Hippocampal formation (tissue), 2 donors: ENCODE measurements at regions not wholly inside any gene's neighbourhood (a gene's known extent, or its start where the extent isn't known, plus 50 kb on each side); places are given as distances from the start of the nearest gene placed in this dataset.
A peak's percentile ranks its signal among the peaks of the same experiment; 100 is the strongest.

Experiments
- DNase-seq, 2 donors: peaks; one replicate each; lab custom pipeline; 2025; lab: John Stamatoyannopoulos, UW

DNA sequence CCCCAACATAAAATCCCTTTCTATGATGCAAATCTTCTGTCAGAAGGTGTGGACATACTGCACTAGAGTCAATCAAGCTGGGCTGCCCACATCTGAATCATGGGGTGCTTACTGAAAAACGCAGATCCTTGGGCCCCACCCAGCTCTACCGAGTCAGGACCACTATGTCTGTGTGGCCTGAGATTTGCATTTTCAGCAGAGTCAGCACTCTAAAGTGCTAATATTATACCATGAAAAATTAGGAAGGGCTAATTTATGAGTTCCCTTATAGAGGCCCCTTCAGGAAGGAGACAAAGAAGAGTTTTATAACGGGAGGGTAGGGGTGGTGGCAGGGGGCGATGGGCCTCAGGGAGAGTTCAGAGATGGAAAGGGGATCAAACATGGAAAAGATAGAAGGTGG lies 163.3 kb upstream of the NABP1 start:
- DNase-seq: no peak

DNA sequence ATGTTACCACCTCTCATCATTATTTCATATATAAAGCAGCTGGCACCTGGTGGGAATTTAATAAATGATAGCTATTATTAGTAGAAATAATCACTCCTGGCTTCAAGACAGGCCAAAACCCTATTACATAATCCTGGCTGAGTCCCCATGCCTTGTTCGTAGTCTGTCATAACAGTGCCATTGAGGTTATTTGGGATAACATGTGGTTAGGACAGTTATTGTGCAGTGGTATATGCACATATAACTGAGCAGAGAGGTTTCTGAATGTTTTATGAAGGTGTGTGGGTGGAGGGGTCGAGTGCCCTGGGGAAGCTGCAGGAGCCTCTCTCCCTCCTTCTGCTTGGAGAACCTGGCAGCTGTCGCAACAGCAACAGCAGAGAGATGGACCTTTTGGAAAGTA lies 162.4 kb upstream of the NABP1 start:
- DNase-seq: no peak

DNA sequence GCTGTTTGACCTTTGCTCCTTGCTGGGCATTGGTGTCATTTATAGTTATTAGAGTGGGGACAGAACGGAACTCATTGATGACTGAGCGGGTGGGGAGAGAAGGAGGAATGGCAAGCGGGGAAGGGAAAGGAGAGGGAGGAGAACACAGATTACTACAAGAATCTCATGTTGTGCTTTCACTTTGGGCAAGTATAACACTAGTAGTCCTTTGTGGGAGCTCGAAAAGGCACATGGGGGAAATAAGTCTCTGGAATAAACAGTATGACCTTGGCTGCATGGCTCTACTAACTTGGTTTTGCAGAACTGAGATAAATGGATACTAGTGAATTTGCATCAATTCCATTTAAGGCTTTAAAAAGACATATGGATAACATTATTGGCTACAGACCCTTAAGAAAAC lies 161.7 kb upstream of the NABP1 start:
- DNase-seq: no peak

DNA sequence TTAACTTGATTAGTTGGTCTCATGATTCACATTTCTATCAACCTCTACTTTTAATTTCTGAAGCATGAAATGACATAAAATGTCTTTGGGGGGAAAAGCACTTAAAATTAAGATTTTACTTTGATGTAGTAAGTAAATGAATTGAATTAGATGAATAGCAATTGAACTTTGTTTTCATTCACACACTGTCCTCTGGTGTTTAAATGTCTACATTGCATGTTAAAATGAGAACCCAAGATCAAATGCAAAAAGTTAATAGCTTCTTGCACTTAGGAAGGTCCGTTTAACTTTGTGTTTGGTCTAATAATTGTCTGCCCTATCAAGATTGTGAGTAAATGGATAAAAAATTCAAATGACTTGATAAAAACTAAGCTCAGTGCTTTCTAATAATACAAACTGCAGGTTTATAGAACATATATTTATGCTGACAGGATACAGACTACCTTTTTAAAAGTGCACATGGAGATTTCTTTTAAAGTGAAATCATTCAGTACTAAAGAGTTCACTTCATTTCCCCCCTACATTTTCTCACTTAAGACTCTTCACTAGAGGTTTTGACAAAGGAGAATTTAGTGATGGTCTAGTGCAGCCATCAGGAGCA lies 156.2 kb upstream of the NABP1 start:
- DNase-seq: peak in 1 of 2 donors; percentile 58

DNA sequence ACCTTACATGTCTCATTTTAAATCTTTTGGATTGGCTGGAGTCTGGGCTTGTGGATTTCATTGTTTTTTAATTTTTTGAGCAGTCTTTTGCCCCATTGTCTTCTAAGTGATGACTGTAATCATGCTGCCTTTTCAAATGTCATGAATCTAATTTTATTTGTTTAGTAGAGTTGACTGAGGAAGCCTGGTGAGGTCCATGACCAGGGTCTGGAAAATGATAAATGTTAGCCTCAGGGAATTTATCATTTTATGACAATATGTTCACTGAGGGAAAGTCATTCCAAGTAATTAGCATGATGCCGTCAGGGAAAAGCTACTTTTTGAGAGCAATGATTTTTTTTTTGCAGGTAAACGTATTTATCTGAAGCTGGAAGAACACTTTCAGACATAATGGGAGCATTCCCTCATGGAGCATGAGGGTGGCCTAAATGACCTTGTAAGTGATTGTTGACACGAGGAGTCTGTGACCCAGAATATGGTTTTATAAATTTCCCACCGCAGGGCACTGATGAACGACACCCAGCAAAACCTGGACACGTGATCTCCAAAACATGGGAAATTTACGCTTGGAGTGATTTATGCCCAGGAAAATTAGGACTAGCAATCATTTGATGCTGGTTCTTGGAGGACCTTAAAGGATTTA lies 155.3 kb upstream of the NABP1 start:
- no peak for DNase-seq

DNA sequence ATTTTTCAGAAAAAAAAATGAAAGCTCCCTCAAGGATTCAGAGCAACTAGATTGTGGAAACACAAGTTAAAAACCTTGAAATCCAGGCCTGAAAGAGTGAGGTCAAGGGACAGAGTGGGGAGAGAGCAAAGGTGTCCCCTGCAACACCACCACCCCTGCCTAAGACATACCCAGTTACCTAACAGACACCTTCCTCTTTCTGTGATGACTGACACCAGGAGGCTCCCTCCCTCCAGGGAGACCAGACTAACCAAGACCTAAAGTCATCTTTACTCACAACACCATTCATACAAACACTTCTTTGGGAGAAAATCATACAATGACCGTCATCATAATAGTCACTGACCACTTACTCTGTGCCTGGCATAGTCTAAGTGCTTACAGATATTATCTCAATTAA lies 151.8 kb upstream of the NABP1 start:
- DNase-seq: no peak

DNA sequence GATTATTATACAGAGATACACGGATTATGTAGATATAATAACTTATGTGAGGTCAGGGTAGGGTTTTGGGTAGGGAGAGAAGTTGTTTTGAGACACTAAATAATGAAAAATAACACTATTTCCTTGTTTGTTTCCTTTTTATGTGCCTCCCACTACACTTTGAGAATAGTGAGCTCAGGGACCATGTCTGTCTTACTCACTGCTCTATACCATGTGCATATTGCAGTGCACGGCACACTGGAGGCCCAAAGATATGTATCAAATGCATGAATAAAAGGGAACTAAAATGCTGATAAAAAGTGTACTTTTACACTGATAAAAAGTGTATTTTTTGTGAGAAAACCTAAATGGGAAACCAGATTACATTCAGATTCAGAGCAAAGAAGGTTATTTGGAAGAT lies 151.4 kb upstream of the NABP1 start:
- no peak for DNase-seq

DNA sequence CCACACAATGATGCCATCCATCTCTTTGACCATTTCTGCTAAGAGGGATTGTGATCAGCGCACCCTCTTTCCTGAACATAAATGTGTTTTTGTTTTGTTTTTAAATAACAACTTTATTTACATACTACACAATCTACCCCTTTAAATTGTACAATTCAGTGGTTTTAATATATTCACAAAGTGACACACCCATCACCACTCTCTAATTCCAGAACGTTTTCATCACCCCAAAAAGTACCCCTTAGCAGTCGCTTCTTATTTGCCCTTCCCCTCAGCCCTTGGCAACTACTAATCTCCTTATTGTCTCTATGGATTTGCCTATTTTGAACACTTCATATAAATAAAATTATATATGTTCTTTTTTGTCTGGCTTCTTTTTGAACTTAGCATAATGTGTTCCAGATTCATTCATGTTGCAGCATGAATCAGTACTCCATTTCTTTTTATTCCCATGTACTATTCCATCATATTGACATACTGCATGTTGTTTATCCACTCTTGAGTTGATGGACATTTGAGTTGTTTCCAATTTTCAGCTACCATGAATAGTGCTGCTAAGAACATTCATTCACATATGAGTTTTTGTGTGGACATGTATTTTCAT lies 150.9 kb upstream of the NABP1 start:
- no peak for DNase-seq

DNA sequence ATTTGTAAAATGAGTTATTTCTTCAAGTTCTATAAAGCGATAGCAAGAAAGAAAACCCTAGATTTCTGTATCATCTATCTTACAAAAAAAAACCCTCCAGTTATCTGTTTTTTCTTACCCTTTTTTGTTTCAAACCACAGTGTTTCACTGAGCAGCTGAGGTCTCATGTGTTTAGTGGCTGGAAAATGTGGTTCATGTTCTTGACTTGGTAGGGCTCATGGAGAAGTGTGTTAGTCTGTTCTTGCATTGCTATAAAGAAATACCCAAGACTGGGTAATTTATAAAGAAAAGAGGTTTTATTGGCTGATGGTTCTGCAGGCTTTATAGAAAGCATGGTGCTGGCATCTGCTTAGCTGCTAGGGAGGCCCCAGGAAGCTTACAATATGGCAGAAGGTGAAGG lies 147.3 kb upstream of the NABP1 start:
- DNase-seq: no peak

DNA sequence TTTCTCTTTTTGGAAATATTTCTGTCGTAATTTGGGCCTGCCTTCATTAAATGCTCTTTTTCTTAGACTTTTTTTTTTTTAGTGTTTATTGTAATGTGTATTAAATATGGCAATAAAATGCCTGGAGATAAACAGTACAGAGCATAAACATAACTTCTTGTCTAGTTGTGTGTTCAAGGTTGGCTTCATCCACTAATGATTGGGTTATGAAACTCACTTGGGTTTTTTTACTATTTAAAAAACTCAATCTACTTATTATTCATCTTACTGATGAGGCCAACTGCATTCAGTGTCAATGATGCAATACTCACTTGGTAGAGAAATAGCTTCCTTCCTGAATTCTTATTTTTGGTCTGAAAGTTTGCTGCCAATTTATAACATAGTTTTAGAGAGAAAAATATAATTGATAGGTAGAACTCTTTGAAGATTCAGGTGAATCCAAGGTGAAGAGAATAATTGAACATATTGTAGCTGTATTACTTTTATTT lies 144.2 kb upstream of the NABP1 start:
- no peak for DNase-seq

DNA sequence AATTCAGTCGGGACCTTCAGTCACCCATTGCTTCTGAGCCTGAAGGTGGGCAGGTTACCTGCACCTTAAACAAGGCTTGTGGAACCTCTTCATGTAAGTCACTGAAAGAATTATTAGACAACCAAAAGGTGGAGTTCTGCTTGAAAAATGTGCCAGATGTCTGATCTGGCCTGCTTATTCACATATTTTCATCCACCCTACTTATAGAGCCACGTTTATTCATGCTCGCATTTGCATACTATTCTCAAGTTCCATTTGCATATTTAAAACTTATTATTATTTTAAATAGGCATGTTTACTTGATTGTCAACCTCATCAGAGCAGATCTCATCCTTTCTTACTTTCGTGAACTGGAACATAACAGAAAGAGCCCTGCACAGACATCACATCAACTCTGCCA lies 140.0 kb upstream of the NABP1 start:
- no peak for DNase-seq

DNA sequence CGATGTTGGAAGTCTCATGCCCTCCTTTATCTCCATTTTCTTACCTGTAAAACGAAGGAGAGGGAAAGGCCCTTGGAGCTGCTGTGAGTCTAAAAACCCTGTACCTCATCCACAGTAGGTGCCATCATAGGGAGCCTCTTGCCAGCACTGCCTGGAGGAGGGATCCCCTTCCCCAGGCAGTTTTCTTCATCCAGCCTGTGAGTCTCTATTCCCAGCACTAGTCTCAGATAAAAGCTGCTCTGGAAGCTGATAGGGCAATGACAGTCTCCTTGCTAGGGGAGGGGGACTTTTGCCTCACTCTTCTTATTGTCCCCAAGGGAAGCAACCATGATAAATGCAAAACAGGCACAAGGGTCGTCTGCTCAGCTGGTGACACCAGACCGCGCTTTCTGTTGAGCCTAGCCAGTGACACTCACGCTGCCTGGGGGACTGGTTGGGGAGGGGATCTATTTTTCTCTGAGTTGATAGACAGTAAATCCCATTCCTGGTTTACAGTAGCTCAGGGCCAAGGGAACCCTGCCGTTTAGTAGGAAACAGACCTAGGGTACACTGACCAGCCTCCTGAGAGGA lies 139.5 kb upstream of the NABP1 start:
- no peak for DNase-seq

DNA sequence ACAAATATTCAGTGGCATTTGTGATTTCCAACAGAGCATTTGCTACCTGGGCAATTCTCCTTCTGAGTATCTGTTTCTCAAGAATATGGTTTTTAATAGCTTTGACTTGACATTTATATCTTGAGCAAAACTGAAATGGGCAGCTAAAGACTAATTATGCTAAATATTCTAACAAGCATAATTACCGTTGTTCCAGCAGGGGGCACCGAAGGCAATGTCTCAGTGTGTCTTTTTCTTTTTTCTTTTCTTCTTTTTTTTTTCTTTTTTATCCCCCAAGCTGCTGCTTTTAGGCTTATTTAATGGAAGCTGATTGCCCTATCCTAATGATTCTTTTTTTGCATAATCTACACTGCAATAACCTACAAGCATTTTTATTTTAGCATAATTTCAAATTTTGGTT lies 138.9 kb upstream of the NABP1 start:
- DNase-seq: no peak

DNA sequence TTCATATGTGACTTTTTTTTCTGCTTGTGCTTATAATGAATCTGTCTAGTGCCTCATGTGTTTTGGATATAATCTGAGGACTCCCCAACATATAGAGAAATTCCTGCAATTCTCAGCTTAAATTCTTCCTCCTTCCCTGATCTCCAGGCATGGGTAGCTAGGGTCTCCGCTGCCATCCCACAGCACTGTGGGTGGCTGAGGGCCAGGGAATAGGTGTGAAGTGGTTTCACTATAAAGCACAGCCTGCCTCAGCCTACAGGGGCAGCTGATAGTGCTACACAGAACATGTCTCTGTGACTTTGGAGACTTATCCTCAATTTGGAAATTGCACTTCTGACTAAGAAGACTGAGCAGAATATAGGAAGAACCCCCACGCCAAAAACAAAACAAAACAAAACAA lies 137.3 kb upstream of the NABP1 start:
- DNase-seq: no peak

DNA sequence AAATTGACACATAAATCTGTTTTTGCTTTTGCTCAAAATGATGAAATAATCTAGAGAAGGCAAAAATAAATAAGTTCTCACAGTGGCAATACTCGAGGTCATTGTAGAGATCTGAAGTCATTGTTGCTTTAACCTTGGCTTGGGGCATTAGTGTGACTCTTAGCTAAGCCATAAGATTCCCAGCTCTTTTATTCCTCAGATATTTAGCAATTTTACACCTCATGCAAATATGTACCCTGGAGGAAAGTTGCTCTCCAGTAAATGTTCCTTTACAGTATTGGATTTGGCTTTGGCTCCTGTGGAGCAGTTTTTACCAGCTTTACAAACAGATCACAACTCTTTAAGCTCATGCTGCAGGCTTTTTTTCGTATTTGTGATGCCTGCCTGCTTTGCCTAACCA lies 134.2 kb upstream of the NABP1 start:
- no peak for DNase-seq

DNA sequence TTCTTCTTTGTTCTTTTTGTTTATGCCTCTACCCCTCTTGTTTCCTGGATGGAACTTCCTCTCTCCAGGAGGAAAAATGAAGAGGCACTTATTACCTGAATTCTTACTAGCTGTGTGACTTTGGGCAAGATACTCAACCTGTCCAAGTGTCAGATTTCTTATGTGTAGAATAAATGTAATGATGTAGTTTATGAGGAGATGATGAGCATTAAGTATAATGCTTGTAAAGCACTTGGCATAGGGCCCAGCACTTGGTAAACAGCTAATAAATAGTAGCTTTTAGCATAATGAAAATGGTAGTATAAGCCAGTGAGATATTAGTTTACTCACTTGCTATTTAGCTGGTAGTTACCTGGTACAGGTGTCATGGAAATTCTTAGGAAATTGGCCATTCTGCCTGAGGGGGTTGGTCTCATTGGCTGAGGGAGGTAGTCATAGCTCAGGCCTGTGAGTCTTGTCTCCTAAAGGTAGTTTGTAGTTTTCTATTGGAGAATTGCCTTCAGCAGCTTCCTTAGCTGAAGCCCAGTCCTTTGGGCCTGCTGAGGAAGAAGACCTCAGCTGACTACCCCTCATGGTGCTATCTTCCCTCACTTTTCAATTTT lies 133.4 kb upstream of the NABP1 start:
- DNase-seq: no peak

DNA sequence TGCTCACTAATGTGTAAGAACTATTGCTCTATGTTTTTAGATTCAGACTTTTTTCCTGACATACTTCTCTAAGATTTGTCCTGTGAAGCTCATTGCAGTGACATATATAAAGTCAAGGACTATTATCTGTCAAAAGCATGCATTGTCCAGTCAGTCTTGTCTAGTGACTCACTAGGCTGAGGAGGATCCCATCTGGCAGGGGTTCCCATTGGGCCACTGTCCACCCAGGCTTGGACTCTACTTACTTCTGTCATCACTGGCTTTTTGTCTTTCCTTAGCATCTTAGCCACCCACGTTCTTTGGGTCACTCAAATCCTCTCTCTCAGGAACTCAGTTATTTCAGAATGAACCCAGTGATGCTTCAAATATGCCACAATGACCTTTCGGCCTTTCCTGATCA lies 132.6 kb upstream of the NABP1 start:
- DNase-seq: no peak

DNA sequence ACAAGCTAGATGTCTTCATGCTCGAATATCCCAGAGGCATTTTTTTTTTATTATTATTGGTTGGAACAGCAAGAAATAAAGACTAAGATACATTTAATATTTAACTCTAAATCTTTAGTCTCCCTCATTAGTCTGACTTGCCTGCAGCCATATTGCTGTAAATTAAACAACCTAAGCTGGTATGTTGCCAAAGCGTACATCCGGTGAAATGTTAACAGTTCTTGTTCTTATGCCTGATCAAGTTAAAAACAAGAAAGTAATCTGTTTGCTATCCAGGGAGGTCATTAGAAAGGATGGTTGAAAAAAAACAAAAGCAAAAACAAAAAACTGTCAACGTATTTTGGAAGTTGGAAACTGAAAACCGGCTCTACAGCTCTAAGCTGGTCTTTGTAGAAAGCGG lies 125.9 kb upstream of the NABP1 start:
- DNase-seq: no peak

DNA sequence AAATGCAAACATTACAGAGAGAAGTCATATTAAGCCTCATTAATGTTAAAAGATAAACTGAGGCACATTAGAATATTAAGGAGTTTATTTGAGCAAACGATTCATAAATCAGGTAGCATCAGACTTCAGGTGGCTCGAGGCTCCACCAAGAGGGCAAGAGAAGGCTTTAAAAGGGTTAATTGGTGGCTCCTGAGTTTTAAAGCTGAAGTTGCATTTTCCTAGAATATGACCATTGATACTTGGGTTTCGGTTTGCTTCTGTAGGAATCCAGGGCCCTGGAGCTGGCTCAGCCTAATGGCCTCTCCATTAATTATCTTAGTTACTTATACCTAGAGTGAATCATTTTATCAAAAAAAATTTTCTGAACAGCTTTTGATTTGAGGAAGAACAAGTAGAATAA lies 123.7 kb upstream of the NABP1 start:
- no peak for DNase-seq

DNA sequence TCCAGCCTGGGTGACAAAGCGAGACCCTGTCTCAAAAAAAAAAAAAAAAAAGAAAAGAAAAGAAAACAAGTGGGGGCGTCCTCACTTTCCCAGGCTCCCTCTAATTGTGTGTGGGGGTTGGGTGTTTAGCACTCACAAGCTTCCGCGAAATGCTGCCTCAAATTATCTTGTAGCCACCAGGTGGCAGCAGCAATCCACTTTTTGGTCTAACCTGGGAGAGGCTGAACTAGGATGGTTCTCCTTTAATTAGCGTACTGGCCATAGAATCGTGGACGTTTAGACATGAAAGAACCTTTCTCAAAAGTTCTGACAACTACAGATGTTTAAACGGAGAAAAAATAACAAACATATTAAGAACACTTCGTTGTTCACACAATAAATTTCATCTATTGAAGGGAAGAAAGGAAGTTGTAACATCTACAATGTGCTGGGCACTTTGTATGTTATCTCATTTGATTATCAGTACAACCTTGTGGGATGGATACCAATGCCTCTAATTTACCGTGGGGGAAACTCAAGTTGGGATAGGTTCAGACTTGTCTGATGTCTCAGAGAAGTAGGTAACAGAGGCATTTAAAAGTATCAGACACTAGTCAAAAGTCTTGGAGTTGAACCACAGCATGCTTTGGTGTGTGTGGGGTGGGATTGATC lies 122.7 kb upstream of the NABP1 start:
- peak; percentile 60 to 78 for DNase-seq

DNA sequence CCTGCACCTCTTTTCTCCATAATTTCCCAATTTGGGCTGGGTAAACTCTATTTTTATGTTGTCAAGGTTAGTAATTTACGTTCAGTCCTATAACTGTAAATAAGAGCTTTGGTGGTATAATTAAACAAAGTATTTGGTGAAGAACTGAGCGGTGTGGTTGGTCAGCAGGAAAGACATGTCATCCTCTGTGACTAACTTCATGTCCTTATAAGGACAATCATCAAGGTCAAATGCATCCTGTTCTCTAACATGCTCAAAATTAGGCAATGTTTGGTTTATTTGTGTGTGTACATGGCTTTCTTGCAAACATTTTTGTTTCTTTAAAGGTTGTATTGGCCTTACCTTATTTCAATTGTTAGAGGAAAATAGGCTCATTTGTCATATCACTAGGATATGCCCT lies 121.5 kb upstream of the NABP1 start:
- no peak for DNase-seq

DNA sequence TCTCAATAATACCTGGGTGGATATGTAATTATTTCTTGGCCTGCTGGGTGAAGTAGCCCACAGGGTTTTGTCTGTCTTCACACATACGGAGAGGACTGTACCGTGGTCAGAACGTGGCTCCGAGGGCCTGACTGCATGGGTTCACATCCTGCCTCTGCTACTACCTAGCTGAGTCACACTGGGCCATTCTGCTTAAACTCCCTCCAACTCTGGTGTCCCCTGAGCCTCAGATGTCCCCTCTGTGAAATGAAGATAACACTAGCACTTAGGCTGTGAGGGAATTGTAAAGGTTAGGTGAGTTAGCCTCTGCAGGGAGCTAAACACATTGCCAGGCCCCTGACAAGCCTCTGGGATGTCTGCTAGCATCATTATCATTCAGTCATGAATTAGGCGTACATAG lies 120.1 kb upstream of the NABP1 start:
- DNase-seq: no peak
